Neural crest cell (in vitro differentiated cells): ENCODE measurements at regions not wholly inside any gene's neighbourhood (a gene's known extent, or its start where the extent isn't known, plus 50 kb on each side); places are given as distances from the start of the nearest gene placed in this dataset.
"Not testable (repeated sequence)": the region's sequence is repeated elsewhere in the genome, so short reads cannot be mapped to it uniquely, and the experiment has no call there.

ENCODE experiments used
- DNase-seq: peaks from one replicate; pipeline ENCODE4 v3.0.0; 2021; ENCODE audit warnings: low read depth, mixed read lengths, low spot score
- H3K27ac Mint-ChIP-seq: one replicate; pipeline ENCODE4 v1.8.0; 2021; ENCODE audit warnings: mild to moderate bottlenecking, mixed read lengths; ENCODE audit not compliant: unreplicated experiment
- H3K27me3 Mint-ChIP-seq: 2 replicates; pipeline ENCODE4 v1.8.0; 2021; ENCODE audit warnings: low read depth, mild to moderate bottlenecking, mixed read lengths
- H3K36me3 Mint-ChIP-seq: 2 replicates; pipeline ENCODE4 v1.8.0; 2021; ENCODE audit warnings: low read depth, mild to moderate bottlenecking, mixed read lengths
- H3K4me1 Mint-ChIP-seq: 2 replicates; pipeline ENCODE4 v1.8.0; 2021; ENCODE audit warnings: mixed read lengths
- H3K4me3 Mint-ChIP-seq: one replicate; pipeline ENCODE4 v1.8.0; 2021; ENCODE audit warnings: mild to moderate bottlenecking, mixed read lengths
- H3K9me3 Mint-ChIP-seq: 2 replicates; pipeline ENCODE4 v1.8.0; 2021; ENCODE audit warnings: mixed read lengths
- TF ChIP-seq, protein P1 (sequence below): fragments of 200-600 bp; sonication (generic); conservative IDR thresholded peaks from 2 replicates; pipeline ENCODE4 v1.5.0; 2021; ENCODE audit warnings: antibody characterized with exemption, mild to moderate bottlenecking

DNA sequence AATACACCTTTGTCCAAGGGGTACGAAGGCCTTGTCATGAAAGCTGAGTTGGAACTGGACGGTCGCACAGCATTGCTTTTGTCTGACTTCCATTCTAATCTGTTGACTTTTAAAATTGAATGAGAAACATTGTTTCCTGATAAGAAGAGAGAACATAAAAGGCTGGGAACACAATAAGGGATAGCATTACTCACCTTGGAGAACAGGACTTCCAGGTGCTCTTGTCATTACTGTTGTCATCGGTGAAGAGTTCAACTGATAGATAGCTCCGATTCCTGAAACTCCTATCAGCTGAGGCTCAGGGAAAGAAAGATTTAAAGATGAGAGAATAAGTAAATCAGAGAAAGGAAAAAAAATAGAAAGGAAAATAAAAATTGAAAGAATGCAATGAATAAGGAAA, 351.1 kb downstream of the KCNJ2 start:
- Mint-ChIP-seq H3K27ac (no peak overlapping the region), H3K27me3 (no peaks in the 10 kb centered on the region)

DNA sequence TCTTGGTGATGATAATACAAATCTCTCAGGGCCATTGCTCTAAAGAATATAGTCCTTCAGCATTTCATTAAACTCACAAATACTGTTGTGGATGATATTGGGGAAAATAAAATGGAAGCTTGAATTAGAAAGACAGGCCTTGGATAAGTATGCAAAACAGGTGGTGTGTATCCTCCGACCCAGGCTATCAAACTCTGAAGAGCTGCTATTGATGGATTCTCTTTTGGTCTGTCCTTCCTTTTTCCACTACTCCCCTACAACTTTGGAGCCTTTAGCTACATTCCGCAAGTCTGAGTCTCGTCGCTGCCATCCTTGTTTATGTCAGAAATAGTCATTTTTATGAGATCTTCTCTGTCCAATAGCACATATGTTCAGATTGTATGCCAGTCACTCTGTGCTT, 351.6 kb downstream of the KCNJ2 start:
- no peaks in the 10 kb centered on the region for H3K9me3 Mint-ChIP-seq
- peak overlapping the region; percentile 36 for H3K27ac Mint-ChIP-seq
- H3K36me3 Mint-ChIP-seq = no peaks in the 10 kb centered on the region
- no peaks in the 10 kb centered on the region for H3K27me3 Mint-ChIP-seq
- H3K4me3 Mint-ChIP-seq = no peak overlapping the region
- H3K4me1 Mint-ChIP-seq = no peaks in the 10 kb centered on the region
- TF ChIP-seq, protein P1, sequence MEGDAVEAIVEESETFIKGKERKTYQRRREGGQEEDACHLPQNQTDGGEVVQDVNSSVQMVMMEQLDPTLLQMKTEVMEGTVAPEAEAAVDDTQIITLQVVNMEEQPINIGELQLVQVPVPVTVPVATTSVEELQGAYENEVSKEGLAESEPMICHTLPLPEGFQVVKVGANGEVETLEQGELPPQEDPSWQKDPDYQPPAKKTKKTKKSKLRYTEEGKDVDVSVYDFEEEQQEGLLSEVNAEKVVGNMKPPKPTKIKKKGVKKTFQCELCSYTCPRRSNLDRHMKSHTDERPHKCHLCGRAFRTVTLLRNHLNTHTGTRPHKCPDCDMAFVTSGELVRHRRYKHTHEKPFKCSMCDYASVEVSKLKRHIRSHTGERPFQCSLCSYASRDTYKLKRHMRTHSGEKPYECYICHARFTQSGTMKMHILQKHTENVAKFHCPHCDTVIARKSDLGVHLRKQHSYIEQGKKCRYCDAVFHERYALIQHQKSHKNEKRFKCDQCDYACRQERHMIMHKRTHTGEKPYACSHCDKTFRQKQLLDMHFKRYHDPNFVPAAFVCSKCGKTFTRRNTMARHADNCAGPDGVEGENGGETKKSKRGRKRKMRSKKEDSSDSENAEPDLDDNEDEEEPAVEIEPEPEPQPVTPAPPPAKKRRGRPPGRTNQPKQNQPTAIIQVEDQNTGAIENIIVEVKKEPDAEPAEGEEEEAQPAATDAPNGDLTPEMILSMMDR = no peak
- DNase-seq = no peak

More for the DNA sequence above, 351.1 kb downstream of the KCNJ2 start:
- no peaks in the 10 kb centered on the region for H3K36me3 Mint-ChIP-seq
- DNase-seq = no peak
- H3K4me3 Mint-ChIP-seq = no peak overlapping the region
- TF ChIP-seq, protein P1 = no peak
- no peaks in the 10 kb centered on the region for H3K4me1 Mint-ChIP-seq
- no peaks in the 10 kb centered on the region for H3K9me3 Mint-ChIP-seq

DNA sequence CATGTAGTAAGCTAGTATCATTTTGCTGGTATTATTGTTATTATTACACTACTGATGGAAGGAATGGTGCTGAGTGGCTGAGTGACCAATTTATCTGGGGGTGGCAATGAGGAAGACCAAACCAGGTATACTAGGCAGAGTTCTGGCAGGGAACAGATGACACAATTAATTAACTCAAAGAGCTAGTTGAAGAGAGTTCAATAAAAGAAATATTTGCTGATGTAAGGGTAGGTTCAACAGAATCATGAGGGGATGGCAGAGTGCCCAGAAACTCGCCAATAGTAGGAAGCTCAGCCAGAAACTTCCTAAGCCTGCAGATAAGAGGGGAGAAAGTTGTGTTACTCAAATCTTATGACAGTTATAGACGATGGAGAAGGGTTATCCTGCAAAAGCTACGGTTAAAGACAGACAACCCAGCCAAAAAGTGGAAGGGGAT, 352.5 kb downstream of the KCNJ2 start:
- no peaks in the 10 kb centered on the region for H3K27me3 Mint-ChIP-seq
- no peaks in the 10 kb centered on the region for H3K36me3 Mint-ChIP-seq
- H3K4me3 Mint-ChIP-seq = no peak overlapping the region
- H3K9me3 Mint-ChIP-seq = no peaks in the 10 kb centered on the region
- no peak for DNase-seq
- TF ChIP-seq, protein P1 = no peak
- no peaks in the 10 kb centered on the region for H3K4me1 Mint-ChIP-seq
- no peak overlapping the region for H3K27ac Mint-ChIP-seq

DNA sequence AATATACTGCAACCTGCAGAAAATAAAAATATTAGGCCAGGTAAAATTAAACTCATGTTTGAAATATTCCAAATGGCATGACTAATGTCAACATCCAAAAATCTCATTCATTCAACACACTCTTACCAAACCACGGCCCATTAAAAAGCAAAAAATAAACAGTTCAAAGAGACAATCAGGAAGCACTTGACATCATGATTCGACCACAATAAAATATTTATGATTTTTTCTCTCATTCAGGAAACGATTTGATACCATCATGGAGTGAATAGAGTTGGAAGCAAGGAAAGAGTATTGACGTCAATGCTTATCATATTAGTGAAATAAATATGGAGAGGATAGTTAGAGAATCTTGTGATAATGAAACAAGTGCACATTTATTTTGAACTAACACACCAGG, 354.1 kb downstream of the KCNJ2 start:
- H3K4me3 Mint-ChIP-seq = no peak overlapping the region
- no peaks in the 10 kb centered on the region for H3K9me3 Mint-ChIP-seq
- DNase-seq = no peak
- no peaks in the 10 kb centered on the region for H3K4me1 Mint-ChIP-seq
- TF ChIP-seq, protein P1 = no peak
- no peaks in the 10 kb centered on the region for H3K36me3 Mint-ChIP-seq
- no peaks in the 10 kb centered on the region for H3K27me3 Mint-ChIP-seq
- H3K27ac Mint-ChIP-seq = no peak overlapping the region

DNA sequence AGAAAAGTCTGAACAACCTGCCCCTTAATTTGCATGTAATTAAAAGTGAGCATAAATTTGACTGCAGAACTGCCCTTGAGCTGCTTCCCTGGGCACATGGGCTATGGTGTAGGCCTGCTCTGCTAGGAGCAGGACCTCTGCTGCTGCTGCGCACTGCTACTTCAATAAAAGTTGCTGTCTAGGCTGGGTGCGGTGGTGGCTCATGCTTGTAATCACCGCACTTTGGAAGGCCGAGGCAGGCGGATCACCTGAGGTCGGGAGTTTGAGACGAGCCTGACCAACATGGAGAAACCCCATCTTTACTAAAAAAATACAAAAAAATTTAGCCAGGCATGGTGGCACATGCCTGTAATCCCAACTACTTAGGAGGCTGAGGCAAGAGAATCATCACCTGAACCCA, 355.7 kb downstream of the KCNJ2 start:
- H3K27ac Mint-ChIP-seq, H3K27me3 Mint-ChIP-seq, H3K36me3 Mint-ChIP-seq, DNase-seq, H3K9me3 Mint-ChIP-seq, H3K4me1 Mint-ChIP-seq, H3K4me3 Mint-ChIP-seq: not testable (repeated sequence)

DNA sequence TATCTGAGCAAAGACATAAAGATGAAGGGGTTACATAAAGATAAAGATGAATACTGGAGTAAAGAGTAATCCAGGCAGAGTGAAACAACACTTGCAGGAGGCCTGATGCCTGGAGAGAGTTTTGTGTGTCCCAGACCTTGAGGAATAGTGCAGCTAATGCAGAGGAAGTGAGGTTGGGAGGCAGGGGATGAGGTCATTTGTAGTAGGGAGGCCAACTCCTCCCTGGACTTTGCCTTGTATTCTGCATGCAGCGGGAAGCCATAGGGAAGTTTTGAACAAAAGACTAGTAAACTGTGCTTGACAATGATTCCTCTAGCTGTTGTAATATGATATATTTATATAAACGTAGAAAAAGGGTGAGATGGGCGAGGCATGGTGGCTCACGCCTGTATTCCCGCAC, 356.6 kb downstream of the KCNJ2 start:
- no peak overlapping the region for H3K4me3 Mint-ChIP-seq
- H3K36me3 Mint-ChIP-seq = no peaks in the 10 kb centered on the region
- peak overlapping the region; percentile 79 for H3K27ac Mint-ChIP-seq
- no peaks in the 10 kb centered on the region for H3K4me1 Mint-ChIP-seq
- DNase-seq = no peak
- TF ChIP-seq, protein P1 = no peak
- H3K27me3 Mint-ChIP-seq = no peaks in the 10 kb centered on the region
- H3K9me3 Mint-ChIP-seq = no peaks in the 10 kb centered on the region
